Body of pancreas (tissue), 4 donors: ENCODE measurements at regions not wholly inside any gene's neighbourhood (a gene's known extent, or its start where the extent isn't known, plus 50 kb on each side); places are given as distances from the start of the nearest gene placed in this dataset.

Experiments used
- POLR2A ChIP-seq, 3 donors: fragments of 450-650 bp; IDR thresholded peaks; one replicate each; pipeline ENCODE4 v1.6.1; 2016; ENCODE audit warnings: antibody characterized with exemption in 3 of 3, mild to moderate bottlenecking in 2 of 3
- TF ChIP-seq, protein P1 (sequence below), 7 experiments: fragments of 450-650 bp in 4 of 7; fragments of 200-600 bp in 3 of 7; sonication (generic) in 3 of 7; IDR thresholded peaks; one replicate each; pipeline ENCODE4 v1.5.1; 2016 to 2019; ENCODE audit warnings: antibody characterized with exemption in 7 of 7

DNA sequence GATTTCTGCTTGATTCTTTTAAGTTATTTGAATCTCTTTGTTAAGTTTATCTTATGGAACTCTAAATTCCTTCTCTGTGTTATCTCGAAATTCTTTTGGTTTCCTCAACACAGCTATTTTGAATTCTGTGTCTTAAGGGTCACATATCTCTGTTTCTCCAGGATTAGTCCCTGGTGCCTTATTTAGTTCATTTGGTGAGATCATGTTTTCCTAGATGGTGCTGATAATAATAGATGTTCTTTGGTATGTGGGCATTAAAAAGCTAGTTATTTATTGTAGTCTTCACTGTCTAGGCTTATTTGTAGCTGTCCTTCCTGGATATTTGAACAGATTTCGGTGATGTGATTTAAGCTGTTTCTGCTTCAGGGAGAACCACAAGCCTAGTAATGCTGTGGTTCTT is 615.6 kb upstream of the NECTIN3 start:
- TF ChIP-seq, protein P1, sequence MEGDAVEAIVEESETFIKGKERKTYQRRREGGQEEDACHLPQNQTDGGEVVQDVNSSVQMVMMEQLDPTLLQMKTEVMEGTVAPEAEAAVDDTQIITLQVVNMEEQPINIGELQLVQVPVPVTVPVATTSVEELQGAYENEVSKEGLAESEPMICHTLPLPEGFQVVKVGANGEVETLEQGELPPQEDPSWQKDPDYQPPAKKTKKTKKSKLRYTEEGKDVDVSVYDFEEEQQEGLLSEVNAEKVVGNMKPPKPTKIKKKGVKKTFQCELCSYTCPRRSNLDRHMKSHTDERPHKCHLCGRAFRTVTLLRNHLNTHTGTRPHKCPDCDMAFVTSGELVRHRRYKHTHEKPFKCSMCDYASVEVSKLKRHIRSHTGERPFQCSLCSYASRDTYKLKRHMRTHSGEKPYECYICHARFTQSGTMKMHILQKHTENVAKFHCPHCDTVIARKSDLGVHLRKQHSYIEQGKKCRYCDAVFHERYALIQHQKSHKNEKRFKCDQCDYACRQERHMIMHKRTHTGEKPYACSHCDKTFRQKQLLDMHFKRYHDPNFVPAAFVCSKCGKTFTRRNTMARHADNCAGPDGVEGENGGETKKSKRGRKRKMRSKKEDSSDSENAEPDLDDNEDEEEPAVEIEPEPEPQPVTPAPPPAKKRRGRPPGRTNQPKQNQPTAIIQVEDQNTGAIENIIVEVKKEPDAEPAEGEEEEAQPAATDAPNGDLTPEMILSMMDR (IDR thresholded peaks at IDR 0.05): no peak
- no peak for TF ChIP-seq POLR2A (IDR thresholded peaks at IDR 0.05)
